Type B pancreatic cell (in vitro differentiated cells): ENCODE measurements at regions not wholly inside any gene's neighbourhood (a gene's known extent, or its start where the extent isn't known, plus 50 kb on each side); places are given as distances from the start of the nearest gene placed in this dataset.

ENCODE experiments used
- DNase-seq: peaks from one replicate; pipeline ENCODE4 v3.0.0; 2021; ENCODE audit warnings: mixed read lengths; ENCODE audit not compliant: unreplicated experiment; ENCODE audit errors: extremely low spot score
- H3K27ac Mint-ChIP-seq: 2 replicates; pipeline ENCODE4 v1.8.0; 2021; ENCODE audit warnings: mild to moderate bottlenecking, mixed read lengths
- H3K27me3 Mint-ChIP-seq: 2 replicates; pipeline ENCODE4 v1.8.0; 2021; ENCODE audit warnings: mixed read lengths
- H3K36me3 Mint-ChIP-seq: 2 replicates; pipeline ENCODE4 v1.8.0; 2021; ENCODE audit warnings: mixed read lengths
- H3K4me1 Mint-ChIP-seq: one replicate; pipeline ENCODE4 v1.8.0; 2021; ENCODE audit warnings: mixed read lengths; ENCODE audit not compliant: unreplicated experiment
- H3K4me3 Mint-ChIP-seq: 2 replicates; pipeline ENCODE4 v1.8.0; 2021; ENCODE audit warnings: mild to moderate bottlenecking, mixed read lengths
- H3K9me3 Mint-ChIP-seq: 2 replicates; pipeline ENCODE4 v1.8.0; 2021; ENCODE audit warnings: mixed read lengths
- CTCF ChIP-seq: fragments of 200-600 bp; sonication (generic); conservative IDR thresholded peaks from 2 replicates; pipeline ENCODE4 v1.5.0; 2021; ENCODE audit warnings: antibody characterized with exemption, mild to moderate bottlenecking

- peaks cover 5% of the 10 kb centered on the region for H3K9me3 Mint-ChIP-seq
- H3K4me1 Mint-ChIP-seq = no peaks in the 10 kb centered on the region
- no peak overlapping the region for H3K4me3 Mint-ChIP-seq
- H3K27me3 Mint-ChIP-seq = no peaks in the 10 kb centered on the region
- no peak for TF ChIP-seq CTCF
- no peak overlapping the region for H3K27ac Mint-ChIP-seq
- H3K36me3 Mint-ChIP-seq = no peaks in the 10 kb centered on the region
- DNase-seq = no peak
Observed at GRCh38 chr4:178632415-178632814, 1190.2 kb upstream of the AGA start.

- no peak overlapping the region for H3K4me3 Mint-ChIP-seq
- H3K27me3 Mint-ChIP-seq = no peaks in the 10 kb centered on the region
- H3K27ac Mint-ChIP-seq = no peak overlapping the region
- no peak for DNase-seq
- no peaks in the 10 kb centered on the region for H3K4me1 Mint-ChIP-seq
- H3K36me3 Mint-ChIP-seq = no peaks in the 10 kb centered on the region
- peaks cover 4% of the 10 kb centered on the region for H3K9me3 Mint-ChIP-seq
- no peak for TF ChIP-seq CTCF
Observed at GRCh38 chr4:178633263-178633662, 1191.0 kb upstream of the AGA start.

- DNase-seq = no peak
- H3K9me3 Mint-ChIP-seq = no peaks in the 10 kb centered on the region
- no peak overlapping the region for H3K27ac Mint-ChIP-seq
- H3K36me3 Mint-ChIP-seq = no peaks in the 10 kb centered on the region
- TF ChIP-seq CTCF = no peak
- no peaks in the 10 kb centered on the region for H3K27me3 Mint-ChIP-seq
- H3K4me1 Mint-ChIP-seq = no peaks in the 10 kb centered on the region
- H3K4me3 Mint-ChIP-seq = no peak overlapping the region
Observed at GRCh38 chr4:178664621-178665020, 1222.4 kb upstream of the AGA start.

- no peak for DNase-seq
- Mint-ChIP-seq H3K36me3 (no peaks in the 10 kb centered on the region), H3K27me3 (no peaks in the 10 kb centered on the region), H3K4me3 (no peak overlapping the region), H3K9me3 (no peaks in the 10 kb centered on the region), H3K27ac (no peak overlapping the region), H3K4me1 (no peaks in the 10 kb centered on the region)
- no peak for TF ChIP-seq CTCF
Observed at GRCh38 chr4:178665916-178666315, 1223.7 kb upstream of the AGA start.

- DNase-seq = no peak
- Mint-ChIP-seq H3K27me3 (no peaks in the 10 kb centered on the region), H3K36me3 (no peaks in the 10 kb centered on the region), H3K9me3 (peaks cover 4% of the 10 kb centered on the region), H3K27ac (no peak overlapping the region), H3K4me1 (no peaks in the 10 kb centered on the region), H3K4me3 (no peak overlapping the region)
- no peak for TF ChIP-seq CTCF
Observed at GRCh38 chr4:178671766-178672165, 1229.5 kb upstream of the AGA start.

- Mint-ChIP-seq H3K27me3 (no peaks in the 10 kb centered on the region), H3K4me3 (no peak overlapping the region), H3K36me3 (no peaks in the 10 kb centered on the region), H3K27ac (no peak overlapping the region), H3K9me3 (peaks cover 4% of the 10 kb centered on the region), H3K4me1 (no peaks in the 10 kb centered on the region)
- no peak for TF ChIP-seq CTCF
- no peak for DNase-seq
Observed at GRCh38 chr4:178672512-178672911, 1230.3 kb upstream of the AGA start.
